BLaER1 treated with 17β-estradiol and CSF1 and Interleukin-3, amounts not matched to agents 10 nM and 100 nM (cell line): ENCODE measurements at regions not wholly inside any gene's neighbourhood (a gene's known extent, or its start where the extent isn't known, plus 50 kb on each side); places are given as distances from the start of the nearest gene placed in this dataset.

Experiments
- H3K27ac ChIP-seq, 11 experiments: shearing (Covaris generic); formaldehyde crosslinking; 2 replicates each; pipeline ENCODE4 v1.8.1; 2022
- H3K27me3 ChIP-seq, 11 experiments: shearing (Covaris generic); formaldehyde crosslinking; 2 replicates each; pipeline ENCODE4 v1.8.1; 2022
- H3K36me3 ChIP-seq, 11 experiments: shearing (Covaris generic); formaldehyde crosslinking; 2 replicates each; pipeline ENCODE4 v1.8.1; 2022
- H3K4me1 ChIP-seq, 10 experiments: shearing (Covaris generic); formaldehyde crosslinking; 2 replicates each; pipeline ENCODE4 v1.8.1; 2022
- H3K4me2 ChIP-seq, 11 experiments: shearing (Covaris generic); formaldehyde crosslinking; 2 replicates each; pipeline ENCODE4 v1.8.1; 2022
- H3K4me3 ChIP-seq, 10 experiments: shearing (Covaris generic); formaldehyde crosslinking; 2 replicates each; pipeline ENCODE4 v1.8.1; 2022
- H3K9ac ChIP-seq, 11 experiments: shearing (Covaris generic); formaldehyde crosslinking; 2 replicates each; pipeline ENCODE4 v1.8.1; 2022
- H3K9me3 ChIP-seq, 11 experiments: shearing (Covaris generic); formaldehyde crosslinking; replicated peaks in 1 of 11; 2 replicates each; pipeline ENCODE4 v1.8.1; 2022
- H4K20me1 ChIP-seq, 11 experiments: shearing (Covaris generic); formaldehyde crosslinking; 2 replicates each; pipeline ENCODE4 v1.8.1; 2022
- Cebpa-rat ChIP-seq, 11 experiments: shearing (Covaris generic); IDR thresholded peaks; 2 replicates each; pipeline ENCODE4 v1.8.1; 2022

GRCh38 chr11:109039611-109040010 lies 374.7 kb downstream of the DDX10 start:
- Histone ChIP-seq H3K4me1 (no peaks in the 10 kb centered on the region), H3K27ac (no peak overlapping the region), H3K9ac (no peak overlapping the region), H3K27me3 (no peaks in the 10 kb centered on the region), H4K20me1 (no peaks in the 10 kb centered on the region), H3K4me3 (no peak overlapping the region), H3K9me3 (no peaks in the 10 kb centered on the region), H3K4me2 (no peak overlapping the region), H3K36me3 (no peaks in the 10 kb centered on the region)
- no peak for TF ChIP-seq Cebpa-rat (IDR thresholded peaks at IDR 0.05)

- Histone ChIP-seq H3K9me3 (no peaks in the 10 kb centered on the region), H3K36me3 (no peaks in the 10 kb centered on the region), H3K4me3 (no peak overlapping the region), H3K27me3 (no peaks in the 10 kb centered on the region), H3K4me1 (no peaks in the 10 kb centered on the region), H3K9ac (no peak overlapping the region), H4K20me1 (no peaks in the 10 kb centered on the region), H3K4me2 (no peak overlapping the region), H3K27ac (no peak overlapping the region)
- TF ChIP-seq Cebpa-rat (IDR thresholded peaks at IDR 0.05) = no peak
Observed at GRCh38 chr11:109040303-109040702, 375.4 kb downstream of the DDX10 start.

DNA sequence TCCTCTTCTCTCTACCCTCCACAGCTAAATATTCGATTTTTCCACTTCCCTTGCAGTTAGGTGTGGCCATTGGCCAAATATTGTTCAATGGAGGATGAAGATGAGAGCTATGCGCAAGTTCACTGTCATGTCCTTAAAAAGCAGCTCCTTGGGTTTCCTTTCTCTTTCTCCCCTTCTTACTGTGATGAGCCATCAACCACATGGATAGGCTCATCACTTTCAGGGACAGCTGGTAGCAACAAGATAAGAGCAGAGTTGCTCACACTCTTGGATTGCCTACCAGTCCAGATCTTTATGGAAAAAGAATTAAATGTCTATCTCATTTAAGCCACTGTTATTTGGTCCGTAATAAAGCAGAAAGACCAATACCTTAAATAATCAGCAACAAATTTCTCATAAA lies 377.0 kb downstream of the DDX10 start:
- Histone ChIP-seq H3K9ac (no peak overlapping the region), H3K27me3 (no peaks in the 10 kb centered on the region), H3K4me1 (no peaks in the 10 kb centered on the region), H3K36me3 (no peaks in the 10 kb centered on the region), H3K27ac (no peak overlapping the region), H4K20me1 (no peaks in the 10 kb centered on the region), H3K9me3 (no peaks in the 10 kb centered on the region), H3K4me2 (no peak overlapping the region), H3K4me3 (no peak overlapping the region)
- TF ChIP-seq Cebpa-rat (IDR thresholded peaks at IDR 0.05) = no peak

- TF ChIP-seq Cebpa-rat (IDR thresholded peaks at IDR 0.05) = no peak
- no peak overlapping the region for H3K9ac ChIP-seq
- H3K27me3 ChIP-seq = no peaks in the 10 kb centered on the region
- no peak overlapping the region for H3K27ac ChIP-seq
- H3K36me3 ChIP-seq = no peaks in the 10 kb centered on the region
- H3K4me2 ChIP-seq = no peak overlapping the region
- no peaks in the 10 kb centered on the region for H4K20me1 ChIP-seq
- no peaks in the 10 kb centered on the region for H3K9me3 ChIP-seq
- H3K4me3 ChIP-seq = no peak overlapping the region
- H3K4me1 ChIP-seq = no peaks in the 10 kb centered on the region
Observed at GRCh38 chr11:109043315-109043714, 378.4 kb downstream of the DDX10 start.

DNA sequence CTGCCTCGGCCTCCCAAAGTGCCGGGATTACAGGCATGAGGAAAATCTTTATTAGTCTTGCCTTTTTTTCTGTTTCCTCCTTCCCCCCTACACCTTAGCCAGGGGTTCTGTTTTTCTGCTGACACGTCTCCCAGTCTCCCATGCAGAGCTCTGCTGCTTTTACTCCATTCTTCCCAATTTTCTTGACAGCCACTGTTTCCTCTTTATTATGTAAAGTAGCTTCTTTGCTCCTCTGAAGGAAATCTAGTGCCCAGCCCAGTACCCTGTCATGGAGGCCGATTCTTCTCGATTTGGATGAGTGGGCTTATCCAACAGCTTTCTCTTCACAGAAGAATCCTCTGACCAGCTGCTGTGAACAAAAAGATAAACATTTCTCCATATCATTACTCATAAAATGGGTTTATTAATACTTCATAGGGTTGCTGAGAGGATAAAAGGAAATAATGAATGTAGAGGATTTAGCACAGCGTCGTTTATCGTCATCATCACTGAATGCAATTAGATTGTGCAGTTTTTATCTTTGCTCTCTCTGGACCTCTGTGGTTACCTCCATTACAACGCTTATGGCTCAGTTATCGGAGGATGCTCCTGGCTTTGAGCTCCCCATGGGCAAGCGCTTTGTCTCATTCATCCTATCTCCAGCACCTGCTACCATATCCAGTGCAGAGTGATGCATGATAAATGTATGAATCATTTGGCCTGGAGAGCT lies 375.6 kb upstream of the C11orf87 start:
- TF ChIP-seq Cebpa-rat (IDR thresholded peaks at IDR 0.05) = no peak
- H3K36me3 ChIP-seq = no peaks in the 10 kb centered on the region
- no peaks in the 10 kb centered on the region for H4K20me1 ChIP-seq
- no peaks in the 10 kb centered on the region for H3K4me1 ChIP-seq
- H3K4me2 ChIP-seq = no peak overlapping the region
- no peak overlapping the region for H3K4me3 ChIP-seq
- H3K27me3 ChIP-seq = no peaks in the 10 kb centered on the region
- H3K9ac ChIP-seq = no peak overlapping the region
- no peaks in the 10 kb centered on the region for H3K9me3 ChIP-seq
- H3K27ac ChIP-seq = no peak overlapping the region

DNA sequence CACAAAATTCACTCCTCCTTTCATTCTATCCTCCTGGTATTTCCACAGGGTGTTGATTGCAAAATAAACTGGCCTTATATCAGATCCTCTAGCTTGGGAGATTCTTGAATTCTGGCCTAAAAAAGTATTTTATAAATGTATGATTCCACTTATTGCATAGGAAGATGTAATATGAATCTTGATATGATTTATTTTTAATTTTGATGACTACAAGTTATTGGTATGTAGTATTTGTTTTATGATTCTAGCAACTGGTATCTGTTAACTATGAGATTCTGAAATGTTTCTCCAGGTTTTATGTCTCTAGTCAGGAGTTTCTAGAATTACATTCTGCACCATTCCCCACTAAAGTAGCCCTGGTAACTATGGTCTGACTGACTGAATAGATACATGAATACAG lies 373.9 kb upstream of the C11orf87 start:
- Histone ChIP-seq H3K9me3 (no peaks in the 10 kb centered on the region), H3K27me3 (no peaks in the 10 kb centered on the region), H3K36me3 (no peaks in the 10 kb centered on the region), H3K4me1 (no peaks in the 10 kb centered on the region), H4K20me1 (no peaks in the 10 kb centered on the region; a peak in 1 of 22 replicates), H3K27ac (no peak overlapping the region), H3K9ac (no peak overlapping the region), H3K4me3 (no peak overlapping the region), H3K4me2 (no peak overlapping the region)
- TF ChIP-seq Cebpa-rat (IDR thresholded peaks at IDR 0.05) = no peak

GRCh38 chr11:109051200-109051599 lies 370.8 kb upstream of the C11orf87 start:
- no peaks in the 10 kb centered on the region for H3K9me3 ChIP-seq
- no peaks in the 10 kb centered on the region; a peak in 1 of 22 replicates for H4K20me1 ChIP-seq
- H3K36me3 ChIP-seq = no peaks in the 10 kb centered on the region
- no peaks in the 10 kb centered on the region for H3K27me3 ChIP-seq
- no peaks in the 10 kb centered on the region for H3K4me1 ChIP-seq
- no peak overlapping the region for H3K27ac ChIP-seq
- no peak overlapping the region for H3K4me3 ChIP-seq
- H3K4me2 ChIP-seq = no peak overlapping the region
- no peak overlapping the region for H3K9ac ChIP-seq
- TF ChIP-seq Cebpa-rat (IDR thresholded peaks at IDR 0.05) = no peak

GRCh38 chr11:109059402-109059801 lies 362.6 kb upstream of the C11orf87 start:
- H4K20me1 ChIP-seq = no peaks in the 10 kb centered on the region
- no peak overlapping the region for H3K27ac ChIP-seq
- H3K4me2 ChIP-seq = no peak overlapping the region
- no peak overlapping the region for H3K9ac ChIP-seq
- H3K27me3 ChIP-seq = no peaks in the 10 kb centered on the region
- H3K4me3 ChIP-seq = no peak overlapping the region
- no peak for TF ChIP-seq Cebpa-rat (IDR thresholded peaks at IDR 0.05)
- no peaks in the 10 kb centered on the region for H3K36me3 ChIP-seq
- H3K4me1 ChIP-seq = no peaks in the 10 kb centered on the region
- no peaks in the 10 kb centered on the region for H3K9me3 ChIP-seq

DNA sequence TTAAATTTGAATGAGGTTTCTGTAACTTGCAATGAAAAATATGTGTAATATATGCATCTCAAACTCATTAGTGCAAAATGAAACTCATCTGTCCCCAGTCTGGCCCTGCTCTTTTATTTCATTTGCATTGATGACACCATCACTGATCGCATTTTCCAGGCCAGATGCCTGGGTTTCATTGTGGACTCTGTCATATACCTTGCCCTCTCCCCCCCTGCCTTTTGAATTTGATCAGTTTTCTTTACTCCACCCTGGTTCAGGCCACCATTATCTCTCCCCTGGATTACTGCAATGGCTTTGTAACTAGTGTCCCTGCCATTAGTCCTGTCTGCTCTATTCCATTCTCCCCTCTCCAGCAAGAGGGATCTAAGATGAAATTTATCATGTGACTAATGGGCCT lies 360.6 kb upstream of the C11orf87 start:
- no peak for TF ChIP-seq Cebpa-rat (IDR thresholded peaks at IDR 0.05)
- H3K4me1 ChIP-seq = no peaks in the 10 kb centered on the region
- no peaks in the 10 kb centered on the region for H3K9me3 ChIP-seq
- no peak overlapping the region for H3K9ac ChIP-seq
- no peak overlapping the region for H3K4me3 ChIP-seq
- no peak overlapping the region for H3K4me2 ChIP-seq
- H3K36me3 ChIP-seq = no peaks in the 10 kb centered on the region
- no peak overlapping the region for H3K27ac ChIP-seq
- H4K20me1 ChIP-seq = no peaks in the 10 kb centered on the region
- H3K27me3 ChIP-seq = no peaks in the 10 kb centered on the region

DNA sequence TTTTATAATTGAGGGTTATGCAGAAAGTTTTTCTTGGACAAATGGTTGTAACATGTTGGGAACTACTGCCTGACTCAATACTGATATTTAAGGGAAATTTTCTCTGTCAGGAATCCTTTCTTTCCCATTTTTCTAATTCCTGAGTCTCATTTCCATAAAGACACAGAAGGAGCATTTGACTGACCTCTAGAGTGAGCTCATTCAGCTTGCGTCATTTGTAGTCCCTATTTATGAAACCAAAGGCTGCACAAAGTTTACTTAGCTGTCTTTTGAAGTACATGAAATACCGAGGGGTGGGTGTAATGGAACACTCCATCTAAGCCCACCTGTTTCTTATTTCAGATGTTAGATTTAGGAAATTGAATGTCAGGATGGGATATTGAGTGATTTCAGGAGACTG lies 359.5 kb upstream of the C11orf87 start:
- no peak overlapping the region for H3K9ac ChIP-seq
- no peak overlapping the region for H3K27ac ChIP-seq
- no peaks in the 10 kb centered on the region for H3K9me3 ChIP-seq
- no peaks in the 10 kb centered on the region for H3K27me3 ChIP-seq
- no peak overlapping the region for H3K4me2 ChIP-seq
- no peaks in the 10 kb centered on the region for H3K4me1 ChIP-seq
- no peaks in the 10 kb centered on the region for H3K36me3 ChIP-seq
- H3K4me3 ChIP-seq = no peak overlapping the region
- TF ChIP-seq Cebpa-rat (IDR thresholded peaks at IDR 0.05) = no peak
- H4K20me1 ChIP-seq = no peaks in the 10 kb centered on the region
